HepG2 (cell line): ENCODE measurements at regions not wholly inside any gene's neighbourhood (a gene's known extent, or its start where the extent isn't known, plus 50 kb on each side); places are given as distances from the start of the nearest gene placed in this dataset.

Experiments
- ARNT2 ChIP-seq: sonication (generic); formaldehyde crosslinking; IDR thresholded peaks from 2 replicates; pipeline ENCODE4 v1.8.0; 2022; ENCODE audit warnings: mild to moderate bottlenecking, low read depth, missing genetic modification reagents, moderate library complexity
- DPF2 ChIP-seq: sonication (generic); formaldehyde crosslinking; IDR thresholded peaks from 2 replicates; pipeline ENCODE4 v1.4.0; 2020; ENCODE audit warnings: mild to moderate bottlenecking, low read depth, missing genetic modification reagents, borderline replicate concordance
- KAT7 ChIP-seq: IDR thresholded peaks from 2 replicates; pipeline ENCODE4 v1.6.1; 2018; ENCODE audit warnings: borderline replicate concordance, missing compliant biosample characterization
- MBNL3 ChIP-seq: fragments of 250-450 bp; sonication (Bioruptor Pico); conservative IDR thresholded peaks from 2 replicates; pipeline ENCODE4 v1.8.0; 2022; ENCODE audit warnings: mild to moderate bottlenecking, inconsistent platforms
- SOX5 ChIP-seq: IDR thresholded peaks from 2 replicates; pipeline ENCODE4 v1.6.1; 2016; ENCODE audit warnings: borderline replicate concordance
- TCF12 ChIP-seq, 2 experiments: fragments of 450-650 bp in 1 of 2; sonication (generic) in 1 of 2; formaldehyde crosslinking in 1 of 2; IDR thresholded peaks; 2 replicates each; pipeline versions ENCODE4 v1.6.1 to v1.8.0; 2017 to 2022; ENCODE audit warnings: antibody characterized with exemption in 1 of 2, mild to moderate bottlenecking in 1 of 2, missing genetic modification reagents in 1 of 2, moderate library complexity in 1 of 2
- ZKSCAN8 ChIP-seq: IDR thresholded peaks from 2 replicates; pipeline ENCODE4 v1.6.1; 2016; ENCODE audit warnings: borderline replicate concordance, missing genetic modification reagents, missing compliant biosample characterization
- ZNF292 ChIP-seq: sonication (generic); formaldehyde crosslinking; IDR thresholded peaks from 2 replicates; pipeline ENCODE4 v1.8.1; 2022; ENCODE audit warnings: mild to moderate bottlenecking, low read depth, missing genetic modification reagents, borderline replicate concordance
- ZNF549 ChIP-seq: sonication (generic); formaldehyde crosslinking; IDR thresholded peaks from 2 replicates; pipeline ENCODE4 v1.5.0; 2020; ENCODE audit warnings: missing genetic modification reagents

DNA sequence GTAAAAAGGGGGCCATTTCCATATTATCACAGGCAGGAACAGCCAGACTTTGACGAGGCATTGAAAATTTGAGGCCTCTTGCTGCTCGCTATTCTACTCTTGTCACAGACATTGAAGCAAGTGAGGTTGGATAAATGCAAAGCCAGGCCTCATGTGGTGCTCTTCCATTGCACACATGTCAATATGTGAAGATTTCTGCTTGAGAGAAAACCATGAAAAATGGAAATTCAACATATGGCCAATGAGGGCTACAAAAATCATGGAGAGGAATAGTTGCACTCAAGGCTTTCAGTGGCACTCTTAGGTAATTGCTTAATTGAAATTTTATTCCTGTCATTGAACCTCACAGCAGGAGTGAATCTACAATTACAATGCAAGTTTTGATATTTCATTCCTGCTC, 185.6 kb upstream of the MBNL1 start:
- no peak for TF ChIP-seq ZKSCAN8 (CRISPR knock-in tag)
- TF ChIP-seq ZNF292 (CRISPR knock-in tag): no peak
- no peak for TF ChIP-seq ARNT2
- no peak for TF ChIP-seq DPF2 (CRISPR knock-in tag)
- no peak for TF ChIP-seq SOX5 (CRISPR knock-in tag)
- TF ChIP-seq TCF12 (IDR thresholded peaks at IDR 0.05): no peak
- TF ChIP-seq TCF12 (CRISPR knock-in tag; IDR thresholded peaks at IDR 0.05): no peak
- TF ChIP-seq KAT7 (CRISPR knock-in tag): no peak
- no peak for TF ChIP-seq MBNL3 (CRISPR knock-in tag)
- no peak for TF ChIP-seq ZNF549 (CRISPR knock-in tag)
